Choroid plexus epithelial cell (primary cell): ENCODE measurements at regions not wholly inside any gene's neighbourhood (a gene's known extent, or its start where the extent isn't known, plus 50 kb on each side); places are given as distances from the start of the nearest gene placed in this dataset.
"Not testable (repeated sequence)": the region's sequence is repeated elsewhere in the genome, so short reads cannot be mapped to it uniquely, and the experiment has no call there.

Experiments
- DNase-seq: peaks from one replicate; pipeline ENCODE4 v3.0.0-alpha.2; 2010; ENCODE audit warnings: low read depth
- H3K4me3 ChIP-seq: 2 replicates; pipeline ENCODE4 v1.5.1; 2011; ENCODE audit warnings: low read depth, mild to moderate bottlenecking, control low read depth, low read length, moderate library complexity
- CTCF ChIP-seq: conservative IDR thresholded peaks from 2 replicates; pipeline ENCODE4 v1.5.1; 2011; ENCODE audit warnings: low read depth, mild to moderate bottlenecking, control low read depth, inconsistent platforms, low read length, moderate library complexity

GRCh38 chr6:71360556-71361335 is 72.1 kb downstream of the OGFRL1 start:
- not testable (repeated sequence) for DNase-seq, H3K4me3 ChIP-seq

- DNase-seq: peak; percentile 31
- no peak overlapping the region for H3K4me3 ChIP-seq
- TF ChIP-seq CTCF: no peak
Measured at GRCh38 chr6:71364889-71365542, 76.4 kb downstream of the OGFRL1 start.

GRCh38 chr6:71367756-71368155 is 79.1 kb downstream of the OGFRL1 start:
- no peak for DNase-seq
- TF ChIP-seq CTCF: no peak

GRCh38 chr6:71368284-71368683 is 79.7 kb downstream of the OGFRL1 start:
- no peak overlapping the region for H3K4me3 ChIP-seq
- DNase-seq: no peak
- no peak for TF ChIP-seq CTCF

More at GRCh38 chr6:71367756-71368155, 79.1 kb downstream of the OGFRL1 start:
- no peak overlapping the region for H3K4me3 ChIP-seq

GRCh38 chr6:71371559-71371958 is 82.9 kb downstream of the OGFRL1 start:
- H3K4me3 ChIP-seq: no peak overlapping the region
- no peak for DNase-seq
- no peak for TF ChIP-seq CTCF

GRCh38 chr6:71373943-71374342 is 85.3 kb downstream of the OGFRL1 start:
- TF ChIP-seq CTCF: no peak
- DNase-seq: no peak
- H3K4me3 ChIP-seq: no peak overlapping the region

GRCh38 chr6:71375676-71376075 is 87.1 kb downstream of the OGFRL1 start:
- DNase-seq: no peak
- no peak for TF ChIP-seq CTCF
- no peak overlapping the region for H3K4me3 ChIP-seq
